GM19328 (cell line): ENCODE measurements at regions not wholly inside any gene's neighbourhood (a gene's known extent, or its start where the extent isn't known, plus 50 kb on each side); places are given as distances from the start of the nearest gene placed in this dataset.

Experiments used
- ATAC-seq: cut with Tn5 transposase; IDR thresholded peaks from one replicate; pipeline ENCODE4 v1.9.1; 2021; ENCODE audit warnings: mild to moderate bottlenecking, moderate library complexity; ENCODE audit not compliant: unreplicated experiment

DNA sequence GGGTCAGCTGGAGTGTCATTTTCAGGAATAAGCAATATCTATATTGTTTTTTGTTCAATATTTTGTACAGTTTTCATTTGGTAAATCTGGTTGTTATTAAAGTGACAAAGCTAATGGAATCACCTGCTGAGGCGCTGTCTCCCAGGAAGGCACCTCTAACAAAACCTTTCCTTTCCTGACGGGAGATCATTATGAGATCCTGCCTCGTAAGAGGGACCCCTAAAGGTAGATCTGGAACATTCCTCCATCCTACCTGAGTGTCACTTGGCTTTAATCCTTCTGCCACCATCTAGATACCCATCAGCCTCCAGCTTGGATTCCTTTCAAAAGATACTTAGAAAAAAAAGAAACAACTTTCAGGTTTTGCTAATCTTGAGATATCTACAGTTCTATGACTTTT, 157.7 kb downstream of the FAT3 start:
- no peak for ATAC-seq

DNA sequence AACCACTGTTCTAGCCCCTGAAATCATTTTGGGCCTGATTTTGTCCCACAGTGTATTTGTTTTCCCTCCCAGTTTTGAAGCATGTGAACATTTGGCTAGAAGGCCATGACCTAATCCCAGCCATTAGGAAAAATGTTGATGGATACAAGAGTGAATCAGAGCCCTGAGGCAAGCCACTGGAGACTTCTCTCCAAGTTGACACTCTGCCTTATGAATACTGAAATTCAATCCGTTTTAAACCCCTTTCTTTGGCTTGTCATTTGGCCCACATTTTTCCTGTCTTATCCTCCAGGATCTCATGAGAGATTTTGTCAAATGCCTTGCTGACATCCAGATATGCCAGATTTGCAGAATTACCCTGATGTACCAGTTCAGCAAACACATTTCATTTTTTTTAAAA, 158.8 kb downstream of the FAT3 start:
- ATAC-seq = no peak

DNA sequence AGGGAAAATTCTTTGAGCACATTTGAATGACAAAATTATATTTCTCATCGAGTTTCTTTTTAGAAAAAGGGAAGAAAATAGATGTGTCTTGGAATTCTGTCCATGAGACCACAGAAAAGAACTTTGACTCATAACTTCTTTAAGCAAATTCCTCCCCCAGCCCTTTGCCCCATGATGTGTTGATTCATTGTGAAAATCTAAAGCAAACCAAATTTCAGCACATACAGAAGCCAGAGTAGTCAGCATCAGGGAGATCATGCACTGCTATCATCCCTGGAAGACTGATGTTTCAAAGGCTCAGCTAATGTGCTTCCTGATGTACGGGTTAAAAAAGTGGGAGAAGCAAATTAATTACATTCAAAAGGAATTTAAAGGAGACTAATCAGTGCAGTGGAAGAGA, 159.7 kb downstream of the FAT3 start:
- no peak for ATAC-seq

DNA sequence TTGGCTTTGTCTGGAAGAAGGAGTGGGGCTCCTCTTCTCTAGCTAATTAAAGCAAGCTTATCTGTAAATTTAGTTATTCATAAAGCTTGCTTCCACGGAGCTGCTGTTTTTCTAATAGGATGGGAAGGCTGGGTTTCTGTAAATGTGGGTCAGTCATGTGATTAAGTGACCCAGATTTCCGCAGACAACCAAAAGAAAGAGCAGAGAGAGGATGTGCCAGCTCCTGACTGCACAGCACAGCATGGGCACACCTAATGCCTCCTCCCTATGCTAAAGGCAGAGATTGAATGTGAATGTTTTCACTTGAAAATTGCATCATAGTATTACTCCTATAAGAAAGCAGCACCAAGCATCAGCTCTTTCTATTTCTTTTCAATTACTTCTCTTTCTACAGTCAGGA, 160.2 kb downstream of the FAT3 start:
- no peak for ATAC-seq

DNA sequence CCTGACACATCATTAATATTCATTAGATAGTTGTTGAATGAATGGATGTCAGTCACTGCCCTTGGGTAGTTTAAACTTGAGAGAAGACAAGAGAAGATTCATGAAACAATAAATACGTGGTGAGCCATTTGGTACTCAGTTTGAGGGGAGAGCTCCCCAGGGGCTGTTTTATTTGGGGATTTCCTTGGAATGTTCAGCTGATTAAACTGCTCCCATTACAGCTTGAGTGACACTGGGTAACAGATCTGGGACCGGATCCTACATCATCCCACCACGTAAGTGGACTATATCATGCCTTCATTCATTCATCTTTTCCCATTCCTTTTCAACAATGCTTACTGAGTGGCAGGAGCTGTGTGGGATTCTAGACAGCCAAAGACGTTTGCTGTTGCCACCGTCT, 162.0 kb downstream of the FAT3 start:
- ATAC-seq = no peak

DNA sequence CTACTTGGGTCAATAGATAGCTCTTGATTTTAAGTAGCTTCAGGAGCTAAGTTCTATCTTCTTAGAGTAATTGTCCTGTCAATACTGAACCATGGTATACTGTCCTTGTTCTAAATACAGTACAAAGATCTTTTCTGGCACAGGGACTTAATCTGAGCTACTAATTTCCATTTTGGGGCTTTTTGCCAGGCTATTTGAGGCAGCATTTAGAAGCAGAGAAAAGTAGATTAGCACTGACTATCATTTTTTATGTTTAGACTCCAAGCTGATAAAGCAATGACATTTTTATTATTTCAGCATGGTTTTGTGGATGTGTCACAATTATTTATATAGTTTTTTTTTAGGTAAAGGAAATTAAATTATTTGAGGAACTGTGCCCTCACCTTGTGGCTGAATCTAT, 163.2 kb downstream of the FAT3 start:
- ATAC-seq = no peak

DNA sequence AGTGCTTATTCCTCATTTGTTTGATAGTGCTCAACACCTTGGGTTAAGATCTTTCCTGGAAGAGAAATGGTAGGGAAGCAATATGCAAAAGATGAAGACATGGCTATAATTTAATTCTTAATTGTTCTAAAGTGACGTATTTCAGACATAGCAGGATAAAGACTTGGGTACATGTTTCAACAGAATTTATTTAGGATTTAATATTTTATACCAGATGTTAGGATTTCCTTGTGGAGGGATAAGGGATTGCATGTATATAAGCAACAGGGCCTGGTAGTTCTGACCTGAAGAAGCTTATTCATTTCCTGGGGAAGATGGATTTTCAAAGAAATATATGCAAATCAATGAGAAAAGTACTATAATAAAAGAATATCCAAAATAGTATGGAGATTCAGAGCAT, 163.8 kb downstream of the FAT3 start:
- no peak for ATAC-seq

DNA sequence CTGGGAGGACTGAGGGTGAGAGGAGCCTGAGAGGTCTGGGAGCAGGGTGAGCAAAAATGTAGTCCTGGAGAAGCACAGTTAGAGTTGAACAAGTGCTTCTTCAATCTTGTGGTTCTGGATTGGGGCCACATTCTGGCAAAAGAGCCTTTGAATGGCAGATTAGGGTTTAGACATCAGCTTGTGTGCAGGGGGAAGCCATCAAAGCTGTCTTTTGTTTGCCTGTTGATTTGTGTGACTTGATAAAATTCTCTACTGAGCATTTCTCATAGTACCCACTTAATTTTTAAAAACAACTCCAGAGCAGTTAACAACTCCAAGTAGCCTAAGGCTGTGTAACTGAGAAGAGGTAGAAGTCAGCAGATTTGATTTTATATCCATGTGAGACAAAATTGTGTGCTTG, 166.2 kb downstream of the FAT3 start:
- ATAC-seq = no peak

DNA sequence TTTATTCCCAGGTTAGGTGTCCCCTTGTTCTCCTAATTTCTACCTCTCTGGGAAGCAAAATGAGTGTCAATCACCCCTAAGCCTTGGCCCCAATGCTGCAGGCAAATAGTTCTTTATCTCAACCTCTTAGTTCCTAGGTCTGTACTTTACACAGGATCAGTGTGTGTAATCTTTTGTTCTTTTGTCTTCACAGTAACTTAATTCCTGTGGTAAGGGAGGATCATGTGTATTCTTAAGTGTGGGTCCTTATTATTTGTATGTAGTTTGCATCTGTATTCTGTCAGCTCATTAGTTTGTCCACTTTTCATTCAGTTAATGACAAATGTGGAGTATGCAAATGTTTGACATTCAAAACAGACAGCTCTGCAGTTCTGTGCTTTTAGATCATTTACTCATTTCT, 166.7 kb downstream of the FAT3 start:
- ATAC-seq = no peak

DNA sequence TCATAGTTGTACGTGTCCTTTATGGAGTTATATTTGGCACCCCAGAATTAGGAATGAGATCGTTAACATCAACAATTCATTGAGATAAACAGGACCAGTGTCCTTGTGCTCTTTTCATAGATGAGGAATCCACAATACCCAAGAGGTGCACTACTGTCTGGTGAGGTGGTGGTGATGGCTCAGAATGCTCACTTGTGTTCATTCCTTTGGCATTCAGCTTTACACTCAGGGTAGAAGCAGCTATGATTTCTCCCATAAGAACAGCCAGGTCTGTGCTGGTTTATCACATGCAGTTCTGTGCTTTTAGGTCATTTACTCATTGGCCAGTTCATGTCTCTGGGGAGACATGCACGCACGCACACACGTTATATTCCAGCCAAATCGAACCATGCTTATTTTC, 167.2 kb downstream of the FAT3 start:
- no peak for ATAC-seq

DNA sequence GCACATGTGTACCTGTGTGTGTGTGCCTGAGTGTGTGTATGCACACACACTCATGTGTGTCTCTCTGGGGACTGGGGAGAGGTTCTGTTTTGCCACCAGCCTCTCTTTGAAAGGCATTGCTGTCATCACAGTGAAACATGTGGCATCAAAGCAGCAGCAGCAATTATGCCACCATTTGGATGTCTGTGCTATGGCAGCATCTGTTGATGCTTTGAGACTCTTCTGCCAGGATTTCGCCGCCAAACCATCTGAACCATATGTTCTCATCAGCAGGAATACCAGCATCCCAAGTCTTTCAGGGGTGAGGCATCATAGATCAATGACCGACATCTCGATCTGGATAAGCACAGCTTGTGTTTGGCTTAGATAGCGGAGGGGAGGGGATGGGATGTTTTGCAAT, 168.6 kb downstream of the FAT3 start:
- ATAC-seq = no peak

DNA sequence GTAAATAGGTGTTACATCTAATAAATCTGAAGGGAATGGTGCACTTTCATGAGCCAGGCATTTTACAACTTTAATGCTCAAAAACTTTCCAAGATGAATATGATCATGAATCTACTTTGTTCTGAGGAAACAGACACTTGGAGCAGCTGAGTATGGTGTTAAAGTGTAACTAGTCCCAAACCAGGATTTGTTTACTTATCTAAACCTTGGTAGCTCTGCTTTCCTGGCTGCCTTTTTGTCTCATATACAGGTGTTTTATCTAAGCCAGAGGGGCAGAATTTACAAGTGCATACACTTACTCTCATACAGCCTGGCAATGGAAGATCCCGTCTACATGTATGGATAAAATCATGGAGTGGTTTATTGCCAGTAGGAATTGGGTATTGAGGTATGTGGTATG, 171.5 kb downstream of the FAT3 start:
- ATAC-seq = no peak

DNA sequence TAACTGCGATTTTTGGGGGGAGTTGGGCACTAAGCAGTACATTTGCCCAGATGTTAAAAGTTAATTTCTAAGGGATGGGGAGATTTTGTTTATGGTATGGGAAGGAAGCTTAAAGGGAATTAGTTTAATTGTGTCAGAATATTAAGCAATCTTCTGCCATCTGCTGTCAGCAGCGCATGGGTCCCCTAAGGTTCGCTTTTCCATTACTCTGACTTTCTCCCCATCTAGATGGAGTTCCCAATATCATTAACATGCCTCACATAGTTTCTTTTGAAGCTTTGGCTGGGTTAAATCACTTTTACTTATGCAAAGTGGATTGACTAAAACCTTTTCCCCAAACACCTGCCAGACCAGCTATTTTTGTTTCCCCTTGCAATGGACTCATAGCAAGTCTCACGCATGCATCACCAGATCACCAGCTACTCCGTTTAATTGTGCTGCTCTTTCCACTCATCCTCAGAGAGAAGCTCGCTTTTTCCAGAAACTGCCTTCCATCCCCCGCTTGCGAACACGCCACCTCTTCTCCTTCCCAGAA, 172.7 kb downstream of the FAT3 start:
- ATAC-seq = no peak

DNA sequence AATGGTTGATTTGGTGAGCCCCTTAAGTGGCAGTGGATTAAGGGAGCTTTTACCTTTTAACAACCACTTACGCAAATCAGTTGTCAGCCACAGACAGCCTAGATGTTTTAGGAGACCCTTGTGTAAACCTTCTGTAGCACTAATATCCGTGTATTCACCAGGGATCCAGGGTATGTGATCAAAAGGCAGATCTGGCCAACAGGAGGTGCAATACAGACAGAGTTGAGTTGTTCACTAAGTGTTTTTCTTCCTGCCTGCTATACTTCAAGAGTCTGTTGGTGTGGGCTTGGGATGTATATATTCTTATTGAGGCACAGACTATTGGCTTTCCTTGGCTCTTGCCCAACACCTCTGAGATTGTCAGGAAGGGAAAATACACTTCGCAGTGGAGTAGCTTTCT, 175.1 kb downstream of the FAT3 start:
- no peak for ATAC-seq

DNA sequence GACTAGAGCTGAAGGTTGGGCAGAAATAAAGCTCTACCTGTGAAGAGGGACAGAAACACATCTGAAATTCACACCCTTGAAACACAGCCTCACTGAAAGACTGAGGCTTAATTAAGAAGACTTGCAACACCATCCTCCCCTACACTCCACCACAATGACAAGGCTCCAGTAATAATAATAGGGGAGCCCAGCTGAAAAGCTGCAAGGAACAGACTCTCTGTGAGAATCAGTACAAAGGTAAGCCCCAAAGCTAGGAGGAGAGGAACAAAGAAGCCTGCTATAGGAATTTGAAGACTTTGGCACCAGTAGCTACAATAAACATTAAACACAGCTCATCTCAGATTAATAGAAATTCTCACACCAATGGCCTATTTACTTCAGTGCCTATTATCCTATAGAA, 176.9 kb downstream of the FAT3 start:
- ATAC-seq = no peak

DNA sequence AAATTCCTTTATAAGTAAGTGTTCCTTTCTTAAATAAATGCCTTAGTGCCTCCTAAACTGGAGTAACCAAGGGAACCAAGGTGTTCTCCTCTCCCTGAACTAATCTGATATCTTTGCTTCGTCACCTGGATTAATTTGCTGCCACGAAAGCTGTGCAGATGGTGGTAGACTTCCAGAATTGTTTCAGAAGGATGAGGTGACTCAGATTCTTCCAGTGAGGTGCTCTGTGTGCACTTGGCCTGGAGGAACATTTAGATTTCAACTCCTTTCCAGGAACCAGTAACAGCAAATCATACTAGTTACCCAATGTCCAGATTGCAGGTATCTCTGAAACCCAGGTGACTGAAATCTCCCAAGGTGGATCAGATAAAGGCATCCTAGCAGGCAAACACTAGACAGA, 181.9 kb downstream of the FAT3 start:
- no peak for ATAC-seq

DNA sequence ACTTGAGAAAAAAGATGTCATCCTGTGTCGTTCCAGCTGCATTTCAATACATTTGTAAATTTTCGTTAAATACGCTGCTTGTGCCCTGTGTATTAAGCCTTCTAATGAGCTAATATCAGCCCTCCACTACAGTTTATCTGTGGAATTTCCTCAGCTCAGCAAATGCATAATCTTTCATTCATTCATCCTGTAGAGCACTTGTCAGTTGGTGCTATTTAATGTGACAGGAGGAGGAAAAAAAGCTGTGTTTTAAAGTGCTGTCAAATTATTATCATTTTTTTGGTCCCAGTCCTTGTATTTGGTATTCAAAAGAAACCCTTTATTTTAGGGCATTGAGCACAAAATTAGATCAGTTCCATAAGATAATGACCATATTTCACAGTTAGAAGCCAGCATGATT, 184.7 kb downstream of the FAT3 start:
- no peak for ATAC-seq

DNA sequence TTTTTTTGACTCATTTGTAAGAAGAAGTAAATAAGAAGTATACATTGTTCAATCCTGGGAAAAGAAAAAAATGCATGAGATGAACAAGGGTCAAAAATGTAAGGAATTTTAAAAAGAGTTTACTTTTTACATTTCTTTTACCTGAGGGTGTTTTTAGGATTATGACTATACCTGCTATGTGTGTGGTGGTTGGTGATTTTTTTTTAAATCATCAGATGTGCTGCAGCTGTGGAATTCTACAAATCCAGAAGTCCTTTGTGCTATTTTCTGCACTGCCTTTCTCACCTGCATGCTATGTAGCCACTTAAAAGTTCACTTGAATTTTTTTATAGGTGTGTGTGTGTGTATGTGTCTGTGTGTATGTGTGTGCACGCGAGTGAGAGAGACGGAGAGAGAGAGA, 185.3 kb downstream of the FAT3 start:
- ATAC-seq = no peak

DNA sequence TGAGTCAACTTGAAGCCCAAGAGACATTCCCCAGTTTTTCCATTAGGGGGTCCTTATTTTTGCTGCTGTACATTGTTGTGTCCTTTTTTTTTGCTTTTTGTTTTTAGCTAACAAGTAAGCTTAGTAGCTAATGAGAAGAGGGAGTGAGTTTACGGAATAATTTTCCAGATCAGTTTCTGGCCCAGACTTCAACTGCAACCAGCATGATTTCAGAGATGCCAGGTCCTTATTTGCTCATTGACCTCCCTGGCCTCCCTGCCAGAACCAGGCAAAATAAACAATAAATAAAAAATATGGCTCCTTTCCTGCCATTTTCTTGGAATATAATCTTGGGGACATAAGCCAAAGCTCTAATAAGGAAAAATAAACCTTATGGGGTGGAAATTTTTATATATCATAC, 185.9 kb downstream of the FAT3 start:
- no peak for ATAC-seq

DNA sequence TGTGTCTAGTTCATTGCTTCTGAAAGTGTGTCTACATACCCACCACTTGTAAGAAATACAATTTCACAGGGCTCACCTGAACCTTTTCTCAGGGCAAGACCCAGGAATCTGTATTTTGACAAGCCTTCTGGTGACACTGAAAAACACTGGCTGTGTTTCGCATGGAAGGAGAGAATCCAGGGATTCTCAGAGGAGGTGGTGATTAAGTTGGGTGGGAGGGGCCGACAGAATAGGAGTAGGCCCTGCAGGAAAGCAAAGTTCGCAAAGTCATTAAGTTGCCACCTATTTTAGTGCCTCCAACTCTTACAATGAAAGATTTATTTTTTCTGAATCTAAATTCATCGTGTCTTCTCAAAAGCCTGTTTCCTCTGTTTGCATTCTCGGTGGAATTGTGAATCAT, 186.8 kb downstream of the FAT3 start:
- no peak for ATAC-seq

DNA sequence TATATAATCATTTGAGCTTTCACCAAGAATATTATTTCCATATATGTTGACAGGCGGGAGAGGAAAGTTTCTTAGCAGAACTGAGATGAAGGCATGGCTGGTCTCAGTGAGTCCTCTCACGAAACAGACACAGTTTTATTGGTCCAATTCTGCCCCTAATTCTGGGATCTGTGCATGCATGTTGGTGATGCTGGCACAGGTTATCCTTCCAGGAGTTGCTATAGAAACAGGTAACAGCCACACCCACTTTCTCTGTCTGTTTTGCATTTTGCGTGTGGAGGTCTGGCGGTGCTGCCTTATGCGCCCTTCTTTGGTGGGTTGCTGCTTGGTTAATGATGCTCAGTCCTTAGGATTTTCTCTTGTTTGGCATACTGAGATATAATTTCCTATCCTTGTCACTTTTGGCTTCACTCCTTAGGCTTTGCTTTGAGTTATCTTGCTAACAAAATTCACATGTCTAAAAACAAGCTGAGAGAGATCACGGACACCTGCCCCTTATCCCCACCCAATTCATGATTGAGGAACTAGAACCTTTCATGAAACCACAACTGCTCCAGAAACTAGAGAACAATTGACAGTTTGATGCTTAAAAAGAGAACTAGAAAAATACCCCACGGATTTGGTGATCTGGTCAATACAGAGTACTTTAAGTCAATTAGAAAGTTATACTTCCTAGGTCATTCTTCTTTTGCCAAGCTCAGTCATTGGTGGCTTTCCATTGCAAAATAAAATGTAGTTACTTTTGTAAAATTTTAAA, 189.3 kb downstream of the FAT3 start:
- peak; percentile 77 for ATAC-seq

DNA sequence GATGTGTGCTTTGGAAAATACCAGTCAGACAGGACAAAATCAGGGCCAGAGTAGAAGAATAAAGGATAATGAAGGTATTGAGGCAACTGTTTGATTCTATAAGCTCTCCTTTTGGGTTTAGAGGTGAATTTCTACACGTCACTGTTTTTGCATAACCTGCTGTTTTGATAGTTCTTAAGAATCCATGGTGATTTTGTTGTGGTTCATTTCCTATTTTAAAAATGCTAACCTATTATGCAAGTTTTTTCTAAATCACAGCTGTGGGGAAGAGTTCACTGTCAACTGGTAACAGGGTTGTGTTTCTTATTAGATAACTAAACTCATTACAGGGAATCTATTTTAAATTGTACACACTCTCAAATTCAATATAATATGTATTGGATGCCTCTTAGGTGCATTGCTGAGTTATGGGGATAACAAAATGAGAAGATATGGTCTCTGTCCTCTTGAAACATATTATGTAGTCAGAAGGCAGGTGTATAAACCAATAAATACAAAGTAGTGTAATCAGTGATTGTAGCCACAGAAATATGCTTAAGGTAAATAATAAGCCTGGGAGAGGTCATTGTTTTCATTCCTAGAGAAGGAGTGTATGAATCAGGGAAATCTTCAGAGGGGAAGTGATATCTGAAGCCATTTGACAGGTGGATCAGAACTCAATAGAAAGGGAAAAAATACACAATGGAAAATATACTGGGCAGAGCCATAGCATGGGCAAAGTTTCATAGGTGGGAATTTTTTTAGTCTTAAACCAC, 192.5 kb downstream of the FAT3 start:
- ATAC-seq = no peak
